C4-2B (cell line): ENCODE measurements at regions not wholly inside any gene's neighbourhood (a gene's known extent, or its start where the extent isn't known, plus 50 kb on each side); places are given as distances from the start of the nearest gene placed in this dataset.

ENCODE experiments used
- ZFX ChIP-seq: fragments of 450-650 bp; IDR thresholded peaks from 2 replicates; pipeline ENCODE4 v1.6.1; 2017
- TF ChIP-seq, protein P1 (sequence below): fragments of 450-650 bp; conservative IDR thresholded peaks from 2 replicates; pipeline ENCODE4 v1.5.1; 2017; ENCODE audit warnings: mild to moderate bottlenecking

DNA sequence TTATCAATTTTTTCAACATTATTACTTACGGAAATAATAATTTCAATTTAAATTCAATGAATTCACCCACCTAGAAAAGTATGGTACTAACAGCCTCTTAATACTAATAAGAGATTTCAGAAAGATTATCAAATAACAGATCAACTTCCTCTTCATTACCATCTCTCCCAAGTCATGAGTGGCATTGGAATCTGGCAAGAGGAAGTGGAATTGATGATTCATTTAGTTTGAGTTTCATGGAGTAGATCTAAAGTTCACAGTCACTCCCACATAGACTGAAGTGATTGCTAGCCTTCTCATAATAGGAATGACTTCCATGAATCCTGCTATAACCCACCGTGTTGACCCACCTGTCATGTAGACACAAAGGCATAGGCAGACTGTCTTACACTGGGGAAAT, 77.7 kb upstream of the WDR75 start:
- TF ChIP-seq, protein P1, sequence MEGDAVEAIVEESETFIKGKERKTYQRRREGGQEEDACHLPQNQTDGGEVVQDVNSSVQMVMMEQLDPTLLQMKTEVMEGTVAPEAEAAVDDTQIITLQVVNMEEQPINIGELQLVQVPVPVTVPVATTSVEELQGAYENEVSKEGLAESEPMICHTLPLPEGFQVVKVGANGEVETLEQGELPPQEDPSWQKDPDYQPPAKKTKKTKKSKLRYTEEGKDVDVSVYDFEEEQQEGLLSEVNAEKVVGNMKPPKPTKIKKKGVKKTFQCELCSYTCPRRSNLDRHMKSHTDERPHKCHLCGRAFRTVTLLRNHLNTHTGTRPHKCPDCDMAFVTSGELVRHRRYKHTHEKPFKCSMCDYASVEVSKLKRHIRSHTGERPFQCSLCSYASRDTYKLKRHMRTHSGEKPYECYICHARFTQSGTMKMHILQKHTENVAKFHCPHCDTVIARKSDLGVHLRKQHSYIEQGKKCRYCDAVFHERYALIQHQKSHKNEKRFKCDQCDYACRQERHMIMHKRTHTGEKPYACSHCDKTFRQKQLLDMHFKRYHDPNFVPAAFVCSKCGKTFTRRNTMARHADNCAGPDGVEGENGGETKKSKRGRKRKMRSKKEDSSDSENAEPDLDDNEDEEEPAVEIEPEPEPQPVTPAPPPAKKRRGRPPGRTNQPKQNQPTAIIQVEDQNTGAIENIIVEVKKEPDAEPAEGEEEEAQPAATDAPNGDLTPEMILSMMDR, result no peak
- TF ChIP-seq ZFX, result no peak
